ENCODE measurements at regions not wholly inside any gene's neighbourhood (a gene's known extent, or its start where the extent isn't known, plus 50 kb on each side); places are given as distances from the start of the nearest gene placed in this dataset.
"Not testable (repeated sequence)": the region's sequence is repeated elsewhere in the genome, so short reads cannot be mapped to it uniquely, and the experiment has no call there.

- DNase-seq, result no peak
Measured at GRCh38 chr7:69526570-69526969, 71.7 kb upstream of the AUTS2 start.

GRCh38 chr7:69527706-69528105, 70.6 kb upstream of the AUTS2 start:
- no peak for DNase-seq

- no peak for DNase-seq
Measured at GRCh38 chr7:69531050-69531449, 67.2 kb upstream of the AUTS2 start.

- DNase-seq, result no peak
Measured at GRCh38 chr7:69534461-69535041, 63.7 kb upstream of the AUTS2 start.

GRCh38 chr7:69537691-69538090, 60.6 kb upstream of the AUTS2 start:
- no peak for DNase-seq

GRCh38 chr7:69539531-69539930, 58.7 kb upstream of the AUTS2 start:
- DNase-seq, result no peak

- no peak for DNase-seq
Measured at GRCh38 chr7:69540287-69540686, 58.0 kb upstream of the AUTS2 start.

GRCh38 chr7:69541779-69542432, 56.4 kb upstream of the AUTS2 start:
- DNase-seq, result not testable (repeated sequence)

GRCh38 chr7:69545175-69545574, 53.1 kb upstream of the AUTS2 start:
- DNase-seq, result no peak
